GM12878 (cell line): ENCODE measurements at regions not wholly inside any gene's neighbourhood (a gene's known extent, or its start where the extent isn't known, plus 50 kb on each side); places are given as distances from the start of the nearest gene placed in this dataset.

ENCODE experiments used
- ATAC-seq: fragments of 200-7000 bp; cut with Tn5 transposase; 3 replicates; pipeline ENCODE4 v1.9.1; 2020; ENCODE audit warnings: mild to moderate bottlenecking, moderate library complexity
- BruUV-seq: library from RNA; stranded (reverse); fragments of 400-500 nt; replicated peaks from 2 replicates; lab custom pipeline; 2021; lab: Mats Ljungman, UMichigan
- CTCF ChIA-PET: fragments of 300-600 bp; sonication (Branson Sonifier 250); formaldehyde crosslinking; extraction: SDS; loops from one replicate; lab custom pipeline; 2021; ENCODE audit warnings: inconsistent platforms; lab: Yijun Ruan, JAX
- POLR2A ChIA-PET: fragments of 350-600 bp; formaldehyde crosslinking; extraction: SDS; loops from one replicate; lab custom pipeline; 2021; ENCODE audit warnings: inconsistent platforms; lab: Charles Lee
- RAD21 ChIA-PET: fragments of 300-600 bp; sonication (Branson Sonifier 250); formaldehyde crosslinking; loops from one replicate; lab custom pipeline; 2023; ENCODE audit warnings: antibody characterized with exemption; ENCODE audit not compliant: unreplicated experiment; lab: Charles Lee
- SMC1A ChIA-PET: fragments of 300-600 bp; sonication (Branson Sonifier 250); formaldehyde crosslinking; loops from one replicate; lab custom pipeline; 2023; ENCODE audit not compliant: unreplicated experiment, uncharacterized antibody; lab: Charles Lee
- DNase-seq: peaks from one replicate; pipeline ENCODE4 v3.0.0-alpha.2; 2011; ENCODE audit warnings: low read depth, low spot score
- FAIRE-seq: peaks from 3 replicates; lab custom pipeline; 2011; peaks lifted over from hg19 to GRCh38; lab: Jason Lieb, UNC
- H2AFZ ChIP-seq: 2 replicates; pipeline ENCODE4 v1.6.0; 2011; ENCODE audit warnings: low read depth, low read length, control low read depth; ENCODE audit not compliant: control insufficient read depth
- H3K27ac ChIP-seq: 2 replicates; pipeline ENCODE4 v1.5.1; 2011; ENCODE audit warnings: control low read depth; ENCODE audit not compliant: control insufficient read depth, insufficient read depth
- H3K27me3 ChIP-seq, 2 experiments: replicated peaks in 1 of 2; 2 replicates each; pipeline versions ENCODE4 v1.6.0 to v1.6.1; 2011; ENCODE audit warnings: low read length in 1 of 2; ENCODE audit not compliant: control insufficient read depth in 2 of 2, insufficient read depth in 2 of 2
- H3K36me3 ChIP-seq, 2 experiments: 2 replicates each; pipeline ENCODE4 v1.5.1; 2011; ENCODE audit warnings: low read length in 1 of 2; ENCODE audit not compliant: control insufficient read depth in 2 of 2, insufficient read depth in 2 of 2
- H3K4me1 ChIP-seq: 2 replicates; pipeline ENCODE4 v1.6.1; 2011; ENCODE audit warnings: mild to moderate bottlenecking, low read length, moderate library complexity, mixed read lengths; ENCODE audit not compliant: control insufficient read depth, insufficient read depth
- H3K4me2 ChIP-seq: 2 replicates; pipeline ENCODE4 v1.6.0; 2011; ENCODE audit warnings: control low read depth; ENCODE audit not compliant: control insufficient read depth, insufficient read depth
- H3K4me3 ChIP-seq: fragments of 200-600 bp; sonication (generic); 2 replicates; pipeline ENCODE4 v1.5.1; 2016
- H3K79me2 ChIP-seq: 2 replicates; pipeline ENCODE4 v1.6.0; 2011; ENCODE audit warnings: low read length; ENCODE audit not compliant: control insufficient read depth, insufficient read depth
- H3K9ac ChIP-seq: 2 replicates; pipeline ENCODE4 v1.8.0; 2011; ENCODE audit warnings: low read length, control low read depth, mixed read lengths; ENCODE audit not compliant: control insufficient read depth, insufficient read depth
- H3K9me3 ChIP-seq: replicated peaks from 3 replicates; pipeline ENCODE4 v1.5.1; 2011; ENCODE audit warnings: mild to moderate bottlenecking, low read length; ENCODE audit not compliant: control insufficient read depth, insufficient read depth
- H4K20me1 ChIP-seq: 2 replicates; pipeline ENCODE4 v1.6.0; 2011; ENCODE audit not compliant: control insufficient read depth, insufficient read depth
- ATF2 ChIP-seq: IDR thresholded peaks from 2 replicates; pipeline ENCODE4 v1.6.1; 2012; ENCODE audit warnings: low read length, inconsistent platforms
- EZH2 ChIP-seq: IDR thresholded peaks from 2 replicates; pipeline ENCODE4 v1.6.1; 2012; ENCODE audit warnings: low read depth, mild to moderate bottlenecking, control low read depth, inconsistent platforms, low read length, borderline replicate concordance; ENCODE audit not compliant: control insufficient read depth
- FOS ChIP-seq: IDR thresholded peaks from 3 replicates; pipeline ENCODE4 v1.6.1; 2011; ENCODE audit warnings: borderline replicate concordance; ENCODE audit not compliant: insufficient read length; ENCODE audit errors: extremely low read depth
- HDAC2 ChIP-seq: fragments of 200-600 bp; sonication (generic); IDR thresholded peaks from 2 replicates; pipeline ENCODE4 v1.6.1; 2017
- IKZF2 ChIP-seq, 2 experiments: fragments of 450-650 bp; IDR thresholded peaks; 2 replicates each; pipeline ENCODE4 v1.6.1; 2017; ENCODE audit warnings: mild to moderate bottlenecking in 2 of 2, moderate library complexity in 2 of 2
- JUNB ChIP-seq: IDR thresholded peaks from 2 replicates; pipeline ENCODE4 v1.6.1; 2016; ENCODE audit warnings: antibody characterized with exemption, mild to moderate bottlenecking
- MAX ChIP-seq: IDR thresholded peaks from 2 replicates; pipeline ENCODE4 v1.6.1; 2012; ENCODE audit warnings: low read depth, low read length, improper control_type of control experiment
- MTA3 ChIP-seq: IDR thresholded peaks from 2 replicates; pipeline ENCODE4 v1.6.1; 2012; ENCODE audit warnings: low read length, inconsistent platforms, borderline replicate concordance
- PAX8 ChIP-seq: fragments of 450-650 bp; IDR thresholded peaks from 2 replicates; pipeline ENCODE4 v1.6.1; 2017; ENCODE audit warnings: mild to moderate bottlenecking, moderate library complexity
- SMAD1 ChIP-seq: fragments of 450-650 bp; IDR thresholded peaks from 2 replicates; pipeline ENCODE4 v1.6.1; 2018; ENCODE audit warnings: mild to moderate bottlenecking, low read depth; ENCODE audit not compliant: partially characterized antibody
- YY1 ChIP-seq: IDR thresholded peaks from 2 replicates; pipeline ENCODE4 v1.6.1; 2011; ENCODE audit warnings: low read depth, mild to moderate bottlenecking, low read length
- ZNF24 ChIP-seq: fragments of 450-650 bp; IDR thresholded peaks from 2 replicates; pipeline ENCODE4 v1.6.1; 2017; ENCODE audit warnings: antibody characterized with exemption, mild to moderate bottlenecking
- WGBS: methylation state at CpG from one replicate; pipeline ENCODE4 v1.1.6; 2016; ENCODE audit warnings: low lambda C conversion rate; ENCODE audit not compliant: insufficient replicate concordance, insufficient coverage; ENCODE audit errors: missing lambda C conversion rate; 5-methylcytosine and 5-hydroxymethylcytosine counted together
- in situ Hi-C: fragments of 300-500 bp; cut with MboI; formaldehyde crosslinking; loops from 9 replicates; pipeline ENCODE4 v1.14.3; 2018; ENCODE audit warnings: mixed read lengths
- intact Hi-C: fragments of 100-400 bp; cut with micrococcal nuclease; formaldehyde crosslinking; loops from one replicate; pipeline ENCODE4 v1.14.2; 2022; ENCODE audit not compliant: unreplicated experiment
- TF ChIP-seq, protein P1 (sequence below): IDR thresholded peaks from 2 replicates; pipeline ENCODE4 v1.6.1; 2011; ENCODE audit warnings: borderline replicate concordance, low read depth, mild to moderate bottlenecking, moderate library complexity, low read length; ENCODE audit not compliant: insufficient read depth, poor library complexity, severe bottlenecking
- TF ChIP-seq, protein P2 (sequence below): fragments of 450-650 bp; IDR thresholded peaks from 2 replicates; pipeline ENCODE4 v1.6.1; 2018; ENCODE audit warnings: mild to moderate bottlenecking, low read depth, moderate library complexity; ENCODE audit not compliant: partially characterized antibody

GRCh38 chr11:122398851-122399250 is 256.7 kb upstream of the UBASH3B start:
- H3K4me3 ChIP-seq: no peak overlapping the region
- no peaks in the 10 kb centered on the region for H3K9me3 ChIP-seq
- H3K27ac ChIP-seq: no peak overlapping the region
- RAD21 ChIA-PET: no interaction called here
- CTCF ChIA-PET: no interaction called here
- 6% methylated on average over 2 of the region's 2 CpGs for WGBS
- intact Hi-C loops (no loop called here), in situ Hi-C loops (no loop called here)
- no peak for FAIRE-seq
- SMC1A ChIA-PET: no interaction called here
- BruUV-seq: no TSS peak
- POLR2A ChIA-PET: no interaction called here
- no peaks in the 10 kb centered on the region for H3K36me3 ChIP-seq
- no peaks in the 10 kb centered on the region for H3K27me3 ChIP-seq
- H3K9ac ChIP-seq: no peak overlapping the region
- H2AFZ ChIP-seq: no peak overlapping the region
- DNase-seq: no peak
- no peak for ATAC-seq
- TF ChIP-seq ZNF24 (no peak), YY1 (no peak), HDAC2 (no peak), PAX8 (no peak), EZH2 (no peak), SMAD1 (no peak), ATF2 (no peak), JUNB (no peak)
- H3K79me2 ChIP-seq: no peaks in the 10 kb centered on the region
- H3K4me2 ChIP-seq: no peak overlapping the region
- H3K4me1 ChIP-seq: peaks cover 11% of the 10 kb centered on the region; the same call in 1 of the 2 replicates
- H4K20me1 ChIP-seq: no peaks in the 10 kb centered on the region

DNA sequence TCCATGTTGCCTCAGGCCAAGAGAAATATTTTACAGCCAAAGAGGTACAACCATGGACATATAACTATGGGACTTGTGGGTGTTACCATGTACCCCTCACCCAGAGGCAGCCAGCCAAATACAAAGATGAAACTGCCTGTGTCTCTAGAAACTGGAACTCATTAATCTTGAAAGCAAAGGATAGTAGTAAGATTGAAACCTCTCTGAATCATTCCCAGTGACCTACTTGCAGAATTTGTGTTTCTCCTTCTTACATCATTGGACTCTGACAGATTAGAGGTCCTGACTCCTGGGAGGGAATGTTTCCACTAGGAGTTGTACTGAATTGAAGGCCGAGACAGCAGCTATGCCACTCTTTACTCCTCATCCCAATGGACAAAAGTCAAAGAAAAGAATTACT is 257.4 kb upstream of the UBASH3B start:
- Histone ChIP-seq H4K20me1 (no peaks in the 10 kb centered on the region), H3K27ac (no peak overlapping the region), H3K9ac (no peak overlapping the region), H3K4me3 (no peak overlapping the region), H3K4me2 (peak overlapping the region; percentile 13), H3K4me1 (peaks cover 11% of the 10 kb centered on the region; the same call in 1 of the 2 replicates), H3K9me3 (no peaks in the 10 kb centered on the region), H3K27me3 (no peaks in the 10 kb centered on the region), H2AFZ (no peak overlapping the region), H3K36me3 (no peaks in the 10 kb centered on the region), H3K79me2 (no peaks in the 10 kb centered on the region)
- ChIA-PET CTCF (no interaction called here), SMC1A (no interaction called here), POLR2A (no interaction called here), RAD21 (no interaction called here)
- intact Hi-C loops (no loop called here), in situ Hi-C loops (no loop called here)
- DNase-seq: no peak
- no peak for FAIRE-seq
- BruUV-seq: no TSS peak
- 0% methylated on average over 1 of the region's 1 CpG for WGBS
- ATAC-seq: peak; percentile 65
- TF ChIP-seq FOS (no peak), MAX (no peak), IKZF2 (IDR thresholded peaks at IDR 0.05) (peak in 1 of 2 experiments; percentile 17; a peak in 1 of 4 replicates), MTA3 (no peak)
- TF ChIP-seq, protein P1, sequence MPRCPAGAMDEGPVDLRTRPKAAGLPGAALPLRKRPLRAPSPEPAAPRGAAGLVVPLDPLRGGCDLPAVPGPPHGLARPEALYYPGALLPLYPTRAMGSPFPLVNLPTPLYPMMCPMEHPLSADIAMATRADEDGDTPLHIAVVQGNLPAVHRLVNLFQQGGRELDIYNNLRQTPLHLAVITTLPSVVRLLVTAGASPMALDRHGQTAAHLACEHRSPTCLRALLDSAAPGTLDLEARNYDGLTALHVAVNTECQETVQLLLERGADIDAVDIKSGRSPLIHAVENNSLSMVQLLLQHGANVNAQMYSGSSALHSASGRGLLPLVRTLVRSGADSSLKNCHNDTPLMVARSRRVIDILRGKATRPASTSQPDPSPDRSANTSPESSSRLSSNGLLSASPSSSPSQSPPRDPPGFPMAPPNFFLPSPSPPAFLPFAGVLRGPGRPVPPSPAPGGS: no peak
- TF ChIP-seq, protein P2, sequence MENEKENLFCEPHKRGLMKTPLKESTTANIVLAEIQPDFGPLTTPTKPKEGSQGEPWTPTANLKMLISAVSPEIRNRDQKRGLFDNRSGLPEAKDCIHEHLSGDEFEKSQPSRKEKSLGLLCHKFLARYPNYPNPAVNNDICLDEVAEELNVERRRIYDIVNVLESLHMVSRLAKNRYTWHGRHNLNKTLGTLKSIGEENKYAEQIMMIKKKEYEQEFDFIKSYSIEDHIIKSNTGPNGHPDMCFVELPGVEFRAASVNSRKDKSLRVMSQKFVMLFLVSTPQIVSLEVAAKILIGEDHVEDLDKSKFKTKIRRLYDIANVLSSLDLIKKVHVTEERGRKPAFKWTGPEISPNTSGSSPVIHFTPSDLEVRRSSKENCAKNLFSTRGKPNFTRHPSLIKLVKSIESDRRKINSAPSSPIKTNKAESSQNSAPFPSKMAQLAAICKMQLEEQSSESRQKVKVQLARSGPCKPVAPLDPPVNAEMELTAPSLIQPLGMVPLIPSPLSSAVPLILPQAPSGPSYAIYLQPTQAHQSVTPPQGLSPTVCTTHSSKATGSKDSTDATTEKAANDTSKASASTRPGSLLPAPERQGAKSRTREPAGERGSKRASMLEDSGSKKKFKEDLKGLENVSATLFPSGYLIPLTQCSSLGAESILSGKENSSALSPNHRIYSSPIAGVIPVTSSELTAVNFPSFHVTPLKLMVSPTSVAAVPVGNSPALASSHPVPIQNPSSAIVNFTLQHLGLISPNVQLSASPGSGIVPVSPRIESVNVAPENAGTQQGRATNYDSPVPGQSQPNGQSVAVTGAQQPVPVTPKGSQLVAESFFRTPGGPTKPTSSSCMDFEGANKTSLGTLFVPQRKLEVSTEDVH: no peak
